NB4 (cell line): ENCODE measurements at regions not wholly inside any gene's neighbourhood (a gene's known extent, or its start where the extent isn't known, plus 50 kb on each side); places are given as distances from the start of the nearest gene placed in this dataset.

Experiments
- MYC ChIP-seq: IDR thresholded peaks from 2 replicates; pipeline ENCODE4 v1.6.1; 2011; ENCODE audit warnings: low read depth, low read length
- POLR2A ChIP-seq: IDR thresholded peaks from 2 replicates; pipeline ENCODE4 v1.6.1; 2011; ENCODE audit warnings: mild to moderate bottlenecking; ENCODE audit not compliant: insufficient read length; ENCODE audit errors: extremely low read depth
- TF ChIP-seq, protein P1 (sequence below): IDR thresholded peaks from 2 replicates; pipeline ENCODE4 v1.6.1; 2011; ENCODE audit warnings: low read depth, low read length
- TF ChIP-seq, protein P2 (sequence below): IDR thresholded peaks from one replicate; pipeline ENCODE4 v1.5.1; 2012; ENCODE audit warnings: low read depth, low read length

GRCh38 chr3:78398401-78398800, 1358.5 kb downstream of the ROBO2 start:
- TF ChIP-seq, protein P1, sequence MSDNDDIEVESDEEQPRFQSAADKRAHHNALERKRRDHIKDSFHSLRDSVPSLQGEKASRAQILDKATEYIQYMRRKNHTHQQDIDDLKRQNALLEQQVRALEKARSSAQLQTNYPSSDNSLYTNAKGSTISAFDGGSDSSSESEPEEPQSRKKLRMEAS, result no peak
- TF ChIP-seq, protein P2, sequence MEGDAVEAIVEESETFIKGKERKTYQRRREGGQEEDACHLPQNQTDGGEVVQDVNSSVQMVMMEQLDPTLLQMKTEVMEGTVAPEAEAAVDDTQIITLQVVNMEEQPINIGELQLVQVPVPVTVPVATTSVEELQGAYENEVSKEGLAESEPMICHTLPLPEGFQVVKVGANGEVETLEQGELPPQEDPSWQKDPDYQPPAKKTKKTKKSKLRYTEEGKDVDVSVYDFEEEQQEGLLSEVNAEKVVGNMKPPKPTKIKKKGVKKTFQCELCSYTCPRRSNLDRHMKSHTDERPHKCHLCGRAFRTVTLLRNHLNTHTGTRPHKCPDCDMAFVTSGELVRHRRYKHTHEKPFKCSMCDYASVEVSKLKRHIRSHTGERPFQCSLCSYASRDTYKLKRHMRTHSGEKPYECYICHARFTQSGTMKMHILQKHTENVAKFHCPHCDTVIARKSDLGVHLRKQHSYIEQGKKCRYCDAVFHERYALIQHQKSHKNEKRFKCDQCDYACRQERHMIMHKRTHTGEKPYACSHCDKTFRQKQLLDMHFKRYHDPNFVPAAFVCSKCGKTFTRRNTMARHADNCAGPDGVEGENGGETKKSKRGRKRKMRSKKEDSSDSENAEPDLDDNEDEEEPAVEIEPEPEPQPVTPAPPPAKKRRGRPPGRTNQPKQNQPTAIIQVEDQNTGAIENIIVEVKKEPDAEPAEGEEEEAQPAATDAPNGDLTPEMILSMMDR, result no peak
- no peak for TF ChIP-seq POLR2A
- no peak for TF ChIP-seq MYC
